GM18867 (cell line): ENCODE measurements at regions not wholly inside any gene's neighbourhood (a gene's known extent, or its start where the extent isn't known, plus 50 kb on each side); places are given as distances from the start of the nearest gene placed in this dataset.
"Not testable (repeated sequence)": the region's sequence is repeated elsewhere in the genome, so short reads cannot be mapped to it uniquely, and the experiment has no call there.

Experiments used
- ATAC-seq: cut with Tn5 transposase; IDR thresholded peaks from one replicate; pipeline ENCODE4 v1.9.1; 2021; ENCODE audit warnings: mild to moderate bottlenecking, moderate library complexity; ENCODE audit not compliant: unreplicated experiment

GRCh38 chr3:105976196-105976595 lies 107.4 kb upstream of the CBLB start:
- no peak for ATAC-seq

- no peak for ATAC-seq
Observed at GRCh38 chr3:105979961-105980360, 111.1 kb upstream of the CBLB start.

- no peak for ATAC-seq
Observed at GRCh38 chr3:105982207-105982606, 113.4 kb upstream of the CBLB start.

GRCh38 chr3:105984837-105985236 lies 116.0 kb upstream of the CBLB start:
- no peak for ATAC-seq

GRCh38 chr3:105986343-105986742 lies 117.5 kb upstream of the CBLB start:
- not testable (repeated sequence) for ATAC-seq

GRCh38 chr3:105987809-105988208 lies 119.0 kb upstream of the CBLB start:
- ATAC-seq: no peak

- ATAC-seq: no peak
Observed at GRCh38 chr3:105988540-105989212, 119.9 kb upstream of the CBLB start.

GRCh38 chr3:105996781-105997180 lies 128.0 kb upstream of the CBLB start:
- no peak for ATAC-seq

GRCh38 chr3:105997466-105997799 lies 128.6 kb upstream of the CBLB start:
- no peak for ATAC-seq

- ATAC-seq: no peak
Observed at GRCh38 chr3:105997800-105998526, 129.2 kb upstream of the CBLB start.

GRCh38 chr3:105999856-106000255 lies 131.0 kb upstream of the CBLB start:
- no peak for ATAC-seq

- ATAC-seq: no peak
Observed at GRCh38 chr3:106001923-106002322, 133.1 kb upstream of the CBLB start.

GRCh38 chr3:106004137-106004681 lies 135.4 kb upstream of the CBLB start:
- ATAC-seq: no peak

GRCh38 chr3:106004826-106005225 lies 136.0 kb upstream of the CBLB start:
- no peak for ATAC-seq

GRCh38 chr3:106006001-106006400 lies 137.2 kb upstream of the CBLB start:
- ATAC-seq: no peak

- ATAC-seq: no peak
Observed at GRCh38 chr3:106006571-106006970, 137.8 kb upstream of the CBLB start.

- no peak for ATAC-seq
Observed at GRCh38 chr3:106007512-106007911, 138.7 kb upstream of the CBLB start.

- ATAC-seq: no peak
Observed at GRCh38 chr3:106008766-106009165, 140.0 kb upstream of the CBLB start.

- no peak for ATAC-seq
Observed at GRCh38 chr3:106010829-106011228, 142.0 kb upstream of the CBLB start.

GRCh38 chr3:106013971-106014370 lies 145.2 kb upstream of the CBLB start:
- ATAC-seq: no peak

- no peak for ATAC-seq
Observed at GRCh38 chr3:106014518-106014917, 145.7 kb upstream of the CBLB start.

GRCh38 chr3:106014971-106015370 lies 146.2 kb upstream of the CBLB start:
- no peak for ATAC-seq
